ENCODE measurements at regions not wholly inside any gene's neighbourhood (a gene's known extent, or its start where the extent isn't known, plus 50 kb on each side); places are given as distances from the start of the nearest gene placed in this dataset.

GRCh38 chr3:96491023-96491422 lies 323.4 kb upstream of the EPHA6 start (continued):
- no peak for TF ChIP-seq NFATC4 (CRISPR knock-in tag; IDR thresholded peaks at IDR 0.05)
- TF ChIP-seq FOXP4 (CRISPR knock-in tag; IDR thresholded peaks at IDR 0.05): no peak
- no peak for TF ChIP-seq ZNF138 (CRISPR knock-in tag; conservative IDR thresholded peaks at IDR 0.05)
- no peak for TF ChIP-seq PRRX2 (CRISPR knock-in tag; IDR thresholded peaks at IDR 0.05)
- TF ChIP-seq HMGA2 (CRISPR knock-in tag; IDR thresholded peaks at IDR 0.05): no peak
- TF ChIP-seq, protein P1, sequence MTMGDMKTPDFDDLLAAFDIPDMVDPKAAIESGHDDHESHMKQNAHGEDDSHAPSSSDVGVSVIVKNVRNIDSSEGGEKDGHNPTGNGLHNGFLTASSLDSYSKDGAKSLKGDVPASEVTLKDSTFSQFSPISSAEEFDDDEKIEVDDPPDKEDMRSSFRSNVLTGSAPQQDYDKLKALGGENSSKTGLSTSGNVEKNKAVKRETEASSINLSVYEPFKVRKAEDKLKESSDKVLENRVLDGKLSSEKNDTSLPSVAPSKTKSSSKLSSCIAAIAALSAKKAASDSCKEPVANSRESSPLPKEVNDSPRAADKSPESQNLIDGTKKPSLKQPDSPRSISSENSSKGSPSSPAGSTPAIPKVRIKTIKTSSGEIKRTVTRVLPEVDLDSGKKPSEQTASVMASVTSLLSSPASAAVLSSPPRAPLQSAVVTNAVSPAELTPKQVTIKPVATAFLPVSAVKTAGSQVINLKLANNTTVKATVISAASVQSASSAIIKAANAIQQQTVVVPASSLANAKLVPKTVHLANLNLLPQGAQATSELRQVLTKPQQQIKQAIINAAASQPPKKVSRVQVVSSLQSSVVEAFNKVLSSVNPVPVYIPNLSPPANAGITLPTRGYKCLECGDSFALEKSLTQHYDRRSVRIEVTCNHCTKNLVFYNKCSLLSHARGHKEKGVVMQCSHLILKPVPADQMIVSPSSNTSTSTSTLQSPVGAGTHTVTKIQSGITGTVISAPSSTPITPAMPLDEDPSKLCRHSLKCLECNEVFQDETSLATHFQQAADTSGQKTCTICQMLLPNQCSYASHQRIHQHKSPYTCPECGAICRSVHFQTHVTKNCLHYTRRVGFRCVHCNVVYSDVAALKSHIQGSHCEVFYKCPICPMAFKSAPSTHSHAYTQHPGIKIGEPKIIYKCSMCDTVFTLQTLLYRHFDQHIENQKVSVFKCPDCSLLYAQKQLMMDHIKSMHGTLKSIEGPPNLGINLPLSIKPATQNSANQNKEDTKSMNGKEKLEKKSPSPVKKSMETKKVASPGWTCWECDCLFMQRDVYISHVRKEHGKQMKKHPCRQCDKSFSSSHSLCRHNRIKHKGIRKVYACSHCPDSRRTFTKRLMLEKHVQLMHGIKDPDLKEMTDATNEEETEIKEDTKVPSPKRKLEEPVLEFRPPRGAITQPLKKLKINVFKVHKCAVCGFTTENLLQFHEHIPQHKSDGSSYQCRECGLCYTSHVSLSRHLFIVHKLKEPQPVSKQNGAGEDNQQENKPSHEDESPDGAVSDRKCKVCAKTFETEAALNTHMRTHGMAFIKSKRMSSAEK (CRISPR knock-in tag; IDR thresholded peaks at IDR 0.05; ENCODE audit: borderline replicate concordance): no peak
- no peak for TF ChIP-seq SOX15 (CRISPR knock-in tag; IDR thresholded peaks at IDR 0.05)
- TF ChIP-seq, protein P2, sequence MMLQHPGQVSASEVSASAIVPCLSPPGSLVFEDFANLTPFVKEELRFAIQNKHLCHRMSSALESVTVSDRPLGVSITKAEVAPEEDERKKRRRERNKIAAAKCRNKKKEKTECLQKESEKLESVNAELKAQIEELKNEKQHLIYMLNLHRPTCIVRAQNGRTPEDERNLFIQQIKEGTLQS (CRISPR knock-in tag; conservative IDR thresholded peaks at IDR 0.05): no peak

DNA sequence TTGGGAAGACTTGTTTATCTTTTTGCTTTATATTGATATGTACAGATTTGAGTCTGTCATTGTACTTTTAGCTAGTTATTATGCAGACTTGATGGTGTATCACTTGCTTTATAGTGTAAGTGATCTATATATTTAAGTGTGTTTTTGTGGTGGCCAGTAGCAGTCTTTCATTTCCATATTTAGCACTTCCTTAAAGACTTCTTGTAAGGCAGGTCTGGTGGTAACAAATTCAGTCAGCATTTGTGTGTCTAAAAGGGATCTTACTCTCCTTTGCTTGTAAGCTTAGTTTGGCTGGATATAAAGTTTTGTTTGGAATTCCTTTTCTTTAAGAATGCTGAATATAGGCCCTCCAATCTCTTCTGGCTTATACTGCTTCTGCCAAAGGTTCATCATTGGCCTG lies 322.5 kb upstream of the EPHA6 start:
- POLR2A ChIA-PET: no interaction called here
- H3K4me1 Mint-ChIP-seq: no peaks in the 10 kb centered on the region
- DNase-seq (ENCODE audit: low spot score): no peak
- peaks cover 17% of the 10 kb centered on the region for H3K9me3 Mint-ChIP-seq
- H3K36me3 Mint-ChIP-seq: 0 out of 2 replicates have a peak, but pooled peaks cover 3% of the 10 kb centered on the region
- CTCF ChIA-PET: no interaction called here
- H3K4me3 Mint-ChIP-seq: no peak overlapping the region
- no peak overlapping the region for H3K27ac Mint-ChIP-seq
- TF ChIP-seq GTF2I (CRISPR knock-in tag; conservative IDR thresholded peaks at IDR 0.05) (no peak), KAT7 (CRISPR knock-in tag; IDR thresholded peaks at IDR 0.05; ENCODE audit: borderline replicate concordance) (no peak), CBFB (CRISPR knock-in tag; IDR thresholded peaks at IDR 0.05; ENCODE audit: low read depth) (no peak), MYBL2 (CRISPR knock-in tag; IDR thresholded peaks at IDR 0.05) (no peak), TP53 (CRISPR knock-in tag; IDR thresholded peaks at IDR 0.05) (no peak), CREM (CRISPR knock-in tag; IDR thresholded peaks at IDR 0.05) (no peak), ESRRA (CRISPR knock-in tag; IDR thresholded peaks at IDR 0.05; ENCODE audit: borderline replicate concordance) (no peak), MLX (CRISPR knock-in tag; IDR thresholded peaks at IDR 0.05) (no peak), ETV6 (CRISPR knock-in tag; IDR thresholded peaks at IDR 0.05) (no peak), CREB1 (CRISPR knock-in tag; IDR thresholded peaks at IDR 0.05) (no peak), SMAD4 (CRISPR knock-in tag; IDR thresholded peaks at IDR 0.05) (no peak), ZNF232 (CRISPR knock-in tag; IDR thresholded peaks at IDR 0.05) (no peak), ZSCAN18 (CRISPR knock-in tag; IDR thresholded peaks at IDR 0.05) (no peak), CTCF (IDR thresholded peaks at IDR 0.05) (no peak), NFATC4 (CRISPR knock-in tag; IDR thresholded peaks at IDR 0.05) (no peak)
- TF ChIP-seq, protein P3, sequence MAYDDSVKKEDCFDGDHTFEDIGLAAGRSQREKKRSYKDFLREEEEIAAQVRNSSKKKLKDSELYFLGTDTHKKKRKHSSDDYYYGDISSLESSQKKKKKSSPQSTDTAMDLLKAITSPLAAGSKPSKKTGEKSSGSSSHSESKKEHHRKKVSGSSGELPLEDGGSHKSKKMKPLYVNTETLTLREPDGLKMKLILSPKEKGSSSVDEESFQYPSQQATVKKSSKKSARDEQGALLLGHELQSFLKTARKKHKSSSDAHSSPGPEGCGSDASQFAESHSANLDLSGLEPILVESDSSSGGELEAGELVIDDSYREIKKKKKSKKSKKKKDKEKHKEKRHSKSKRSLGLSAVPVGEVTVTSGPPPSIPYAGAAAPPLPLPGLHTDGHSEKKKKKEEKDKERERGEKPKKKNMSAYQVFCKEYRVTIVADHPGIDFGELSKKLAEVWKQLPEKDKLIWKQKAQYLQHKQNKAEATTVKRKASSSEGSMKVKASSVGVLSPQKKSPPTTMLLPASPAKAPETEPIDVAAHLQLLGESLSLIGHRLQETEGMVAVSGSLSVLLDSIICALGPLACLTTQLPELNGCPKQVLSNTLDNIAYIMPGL (CRISPR knock-in tag; IDR thresholded peaks at IDR 0.05): no peak
- H3K27me3 Mint-ChIP-seq (ENCODE audit: low read depth): no peaks in the 10 kb centered on the region; the same call in 1 of the 2 replicates
- ATAC-seq: no peak

All from WTC11 (cell line).